GM12892 (cell line): ENCODE measurements at regions not wholly inside any gene's neighbourhood (a gene's known extent, or its start where the extent isn't known, plus 50 kb on each side); places are given as distances from the start of the nearest gene placed in this dataset.

Experiments used
- DNase-seq: peaks from one replicate; pipeline ENCODE4 v3.0.0; 2011; ENCODE audit not compliant: insufficient read length
- FAIRE-seq: peaks from 2 replicates; lab custom pipeline; 2011; peaks lifted over from hg19 to GRCh38; lab: Jason Lieb, UNC
- POLR2A ChIP-seq: IDR thresholded peaks from 2 replicates; pipeline ENCODE4 v1.6.1; 2011; ENCODE audit warnings: low read depth, low read length, control low read depth
- POLR2AphosphoS5 ChIP-seq: IDR thresholded peaks from 2 replicates; pipeline ENCODE4 v1.6.1; 2011; ENCODE audit warnings: low read depth, low read length, control low read depth
- TAF1 ChIP-seq: IDR thresholded peaks from 2 replicates; pipeline ENCODE4 v1.6.1; 2011; ENCODE audit warnings: low read depth, mild to moderate bottlenecking, control low read depth, low read length, borderline replicate concordance

GRCh38 chr5:13552361-13552760, 392.1 kb downstream of the DNAH5 start:
- DNase-seq: no peak
- FAIRE-seq: no peak
- TF ChIP-seq POLR2AphosphoS5: no peak
- TF ChIP-seq POLR2A: no peak
- no peak for TF ChIP-seq TAF1

- DNase-seq (no peak), FAIRE-seq (no peak)
- TF ChIP-seq POLR2AphosphoS5 (no peak), TAF1 (no peak), POLR2A (no peak)
These were observed 392.8 kb downstream of the DNAH5 start for GRCh38 chr5:13551645-13552044.

DNA sequence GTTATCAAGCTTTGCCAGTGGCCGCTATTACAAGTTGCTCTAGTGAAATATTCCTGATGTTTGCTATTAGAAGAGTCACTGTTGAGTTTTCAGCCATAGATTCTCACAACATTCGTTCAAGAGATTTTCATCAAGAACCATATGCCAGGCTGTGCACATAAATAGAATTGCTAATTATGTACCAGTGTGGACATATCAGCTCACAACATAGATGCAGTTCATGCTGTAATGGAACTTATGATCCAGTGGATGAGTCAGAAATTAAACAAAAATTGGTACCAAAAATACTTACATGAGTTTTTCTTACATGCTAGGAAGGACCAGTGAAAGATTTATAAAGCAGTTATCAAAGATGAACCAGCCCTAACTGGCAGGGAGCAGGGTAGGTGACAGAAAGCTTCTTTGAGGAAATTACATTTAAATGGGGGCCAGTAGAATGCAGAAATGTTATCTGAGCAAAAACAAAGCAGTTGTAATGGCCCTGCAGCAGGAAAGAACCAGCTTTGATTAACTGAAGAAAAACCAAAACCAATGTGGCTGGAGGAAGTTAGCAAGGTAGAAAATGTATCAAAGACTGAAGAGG, 404.2 kb downstream of the DNAH5 start:
- FAIRE-seq (no peak), DNase-seq (no peak)
- TF ChIP-seq POLR2AphosphoS5: no peak
- no peak for TF ChIP-seq TAF1
- no peak for TF ChIP-seq POLR2A

DNA sequence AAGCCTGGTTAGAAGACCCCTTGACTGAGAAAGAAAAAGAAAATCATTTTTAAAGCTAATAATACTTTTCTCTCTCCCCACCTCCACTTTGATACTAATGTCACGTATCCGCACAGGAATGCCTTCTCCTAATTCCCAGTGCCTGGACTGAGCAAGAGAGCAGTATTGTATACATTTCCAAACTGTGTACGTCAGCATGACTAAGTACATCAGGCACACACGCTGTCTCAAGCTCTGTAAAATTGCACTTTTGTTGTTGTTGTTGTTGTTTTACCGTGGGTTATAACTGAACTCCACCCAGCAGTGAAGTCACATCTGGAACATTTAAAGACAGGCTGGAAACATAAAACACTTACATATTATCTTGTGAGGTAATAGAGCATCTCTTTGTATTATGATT, 407.6 kb downstream of the DNAH5 start:
- DNase-seq: no peak
- no peak for TF ChIP-seq POLR2A
- no peak for TF ChIP-seq POLR2AphosphoS5
- TF ChIP-seq TAF1: no peak
- no peak for FAIRE-seq

DNA sequence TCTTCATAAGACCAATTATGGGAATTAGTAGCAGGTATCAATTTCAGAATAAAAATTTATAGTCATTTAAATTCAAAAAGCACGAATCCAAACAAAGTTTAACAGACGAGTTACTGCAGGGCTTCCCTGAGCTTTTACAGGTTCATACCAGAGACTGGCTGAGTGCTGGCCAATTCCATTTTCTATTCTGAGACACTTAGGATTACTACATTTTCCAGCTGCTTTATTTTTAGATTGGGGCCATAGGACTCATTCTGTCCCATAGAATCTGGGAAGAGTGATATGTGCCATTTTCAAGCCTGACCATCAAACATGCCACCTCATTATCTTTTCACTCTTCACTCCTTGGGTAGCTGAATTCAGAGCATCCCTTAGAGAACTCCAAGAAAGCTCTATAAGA, 410.7 kb downstream of the DNAH5 start:
- FAIRE-seq (no peak), DNase-seq (no peak)
- no peak for TF ChIP-seq POLR2AphosphoS5
- no peak for TF ChIP-seq TAF1
- TF ChIP-seq POLR2A: no peak

- no peak for TF ChIP-seq TAF1
- TF ChIP-seq POLR2A: no peak
- TF ChIP-seq POLR2AphosphoS5: no peak
- DNase-seq: no peak
- FAIRE-seq: no peak
These were observed 415.2 kb downstream of the DNAH5 start for GRCh38 chr5:13529300-13529699.

GRCh38 chr5:13524936-13525335, 419.6 kb downstream of the DNAH5 start:
- no peak for TF ChIP-seq POLR2A
- no peak for TF ChIP-seq POLR2AphosphoS5
- TF ChIP-seq TAF1: no peak
- FAIRE-seq (no peak), DNase-seq (no peak)

GRCh38 chr5:13519131-13519530, 425.4 kb downstream of the DNAH5 start:
- DNase-seq (no peak), FAIRE-seq (no peak)
- TF ChIP-seq POLR2AphosphoS5: no peak
- TF ChIP-seq POLR2A: no peak
- TF ChIP-seq TAF1: no peak

DNA sequence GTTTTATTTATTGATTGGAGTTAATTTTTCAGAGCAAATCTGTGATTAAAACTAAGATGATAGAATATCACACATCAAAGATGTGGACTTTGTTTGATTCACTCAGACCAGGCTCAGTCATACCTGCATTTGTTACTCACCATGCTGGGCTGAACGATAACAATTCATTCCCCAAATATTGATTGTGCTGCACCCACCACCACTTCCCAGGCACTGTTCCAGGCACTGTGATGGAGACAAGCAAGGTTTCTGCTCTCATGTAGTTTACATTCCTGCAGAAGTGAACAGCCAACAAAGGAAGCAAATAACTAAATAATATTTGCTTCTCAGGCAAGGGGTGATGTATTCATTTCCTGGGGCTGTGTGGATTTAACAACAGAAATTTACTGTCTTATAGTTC, 428.3 kb downstream of the DNAH5 start:
- DNase-seq (no peak), FAIRE-seq (no peak)
- TF ChIP-seq POLR2A: no peak
- no peak for TF ChIP-seq POLR2AphosphoS5
- TF ChIP-seq TAF1: no peak

DNA sequence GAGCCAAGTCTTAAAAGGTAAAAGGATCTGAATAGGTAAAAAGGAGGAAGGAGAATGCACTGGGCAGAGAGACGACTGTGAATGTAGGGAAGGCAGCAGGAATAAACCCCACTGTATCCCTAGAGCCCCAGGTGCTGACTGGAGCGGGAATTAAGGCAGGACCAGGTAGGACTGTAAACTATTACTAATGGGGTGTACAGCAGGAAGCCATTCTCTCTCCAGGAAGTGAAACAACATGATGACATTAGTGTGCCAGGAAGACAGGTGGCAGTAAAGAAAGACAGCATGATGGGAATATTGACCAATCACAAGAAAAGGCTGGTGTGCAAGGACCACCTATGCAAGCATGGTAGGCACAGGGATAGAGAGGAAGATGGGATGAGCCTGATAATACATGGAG, 433.0 kb downstream of the DNAH5 start:
- TF ChIP-seq POLR2A: no peak
- no peak for TF ChIP-seq POLR2AphosphoS5
- no peak for TF ChIP-seq TAF1
- DNase-seq (no peak), FAIRE-seq (no peak)

DNA sequence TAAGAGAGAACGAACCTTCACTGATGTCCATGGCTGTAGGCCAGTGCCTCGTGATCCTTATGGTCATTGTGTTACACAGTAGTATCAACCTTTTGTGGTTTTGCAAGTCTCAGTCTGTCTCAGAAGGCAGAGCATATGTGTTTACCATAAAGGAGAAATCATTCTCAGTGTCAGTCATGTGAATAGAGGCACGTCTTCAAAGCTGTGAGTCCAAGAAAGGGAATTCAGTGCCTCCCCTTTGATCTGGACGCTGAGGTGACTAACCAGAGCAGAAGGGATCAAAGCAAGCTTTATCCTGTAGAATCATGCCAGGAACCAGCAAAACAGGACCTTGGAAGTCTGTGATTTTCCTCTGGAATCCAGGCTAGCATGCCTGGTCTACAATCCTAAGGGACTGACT, 433.9 kb downstream of the DNAH5 start:
- DNase-seq (no peak), FAIRE-seq (no peak)
- TF ChIP-seq POLR2AphosphoS5: no peak
- no peak for TF ChIP-seq POLR2A
- TF ChIP-seq TAF1: no peak

GRCh38 chr5:13508559-13508958, 435.9 kb downstream of the DNAH5 start:
- no peak for FAIRE-seq
- no peak for TF ChIP-seq POLR2A
- TF ChIP-seq POLR2AphosphoS5: no peak
- TF ChIP-seq TAF1: no peak
- DNase-seq: no peak
